CD4-positive, alpha-beta T cell (primary cell): ENCODE measurements at regions not wholly inside any gene's neighbourhood (a gene's known extent, or its start where the extent isn't known, plus 50 kb on each side); places are given as distances from the start of the nearest gene placed in this dataset.
"Not testable (repeated sequence)": the region's sequence is repeated elsewhere in the genome, so short reads cannot be mapped to it uniquely, and the experiment has no call there.

Source experiments
- ATAC-seq: fragments of 200-7000 bp; cut with Tn5 transposase; one replicate; pipeline ENCODE4 v1.10.0; 2022; ENCODE audit warnings: mild to moderate bottlenecking; ENCODE audit not compliant: poor library complexity
- CTCF ChIA-PET: fragments of 350-600 bp; sonication (Branson Sonifier 250); formaldehyde crosslinking; loops from one replicate; lab custom pipeline; 2021; ENCODE audit warnings: antibody characterized with exemption, inconsistent platforms; lab: Charles Lee
- POLR2A ChIA-PET: fragments of 350-600 bp; sonication (Branson Sonifier 250); formaldehyde crosslinking; loops from one replicate; lab custom pipeline; 2021; ENCODE audit warnings: antibody characterized with exemption, inconsistent platforms; lab: Charles Lee
- DNase-seq, 14 experiments: peaks; one replicate each; pipeline ENCODE4 v3.0.0-alpha.2; 2013 to 2020; ENCODE audit warnings: mixed read lengths in 2 of 14
- H3K27ac ChIP-seq, 2 donors: one replicate each; pipeline versions ENCODE4 v1.5.1 to v1.7.0; 2013; ENCODE audit warnings: low read length in 2 of 2, low read depth in 1 of 2, mild to moderate bottlenecking in 1 of 2
- H3K27me3 ChIP-seq, 2 experiments: 1 replicate in 1 of 2; 2 replicates in 1 of 2; pipeline versions ENCODE4 v1.6.1 to v1.7.0; 2013; ENCODE audit warnings: low read length in 2 of 2, control low read depth in 1 of 2, mild to moderate bottlenecking in 1 of 2, moderate library complexity in 1 of 2; ENCODE audit not compliant: insufficient read depth in 2 of 2, control insufficient read depth in 1 of 2
- H3K36me3 ChIP-seq: one replicate; pipeline ENCODE4 v1.6.1; 2013; ENCODE audit warnings: low read length, control low read depth; ENCODE audit not compliant: insufficient read depth
- H3K4me1 ChIP-seq: one replicate; pipeline ENCODE4 v1.6.1; 2013; ENCODE audit warnings: low read length, control low read depth; ENCODE audit not compliant: insufficient read depth
- H3K4me3 ChIP-seq: one replicate; pipeline ENCODE4 v1.5.1; 2013; ENCODE audit warnings: mild to moderate bottlenecking, low read length, moderate library complexity
- H3K9me3 ChIP-seq, 2 experiments: 1 replicate in 1 of 2; 2 replicates in 1 of 2; pipeline versions ENCODE4 v1.6.1 to v1.7.0; 2013; ENCODE audit warnings: low read length in 2 of 2, mild to moderate bottlenecking in 2 of 2, control low read depth in 1 of 2, moderate library complexity in 1 of 2; ENCODE audit not compliant: control insufficient read depth in 1 of 2, insufficient read depth in 1 of 2
- H3K27ac Mint-ChIP-seq: one replicate; pipeline ENCODE4 v1.8.0; 2020; ENCODE audit warnings: mixed read lengths
- H3K27me3 Mint-ChIP-seq: one replicate; pipeline ENCODE4 v1.8.0; 2021; ENCODE audit warnings: mixed read lengths
- H3K36me3 Mint-ChIP-seq: one replicate; pipeline ENCODE4 v1.8.0; 2021; ENCODE audit warnings: low read depth, mixed read lengths
- H3K4me1 Mint-ChIP-seq: one replicate; pipeline ENCODE4 v1.8.0; 2021; ENCODE audit warnings: low read depth, mixed read lengths
- H3K4me3 Mint-ChIP-seq: one replicate; pipeline ENCODE4 v1.8.0; 2020; ENCODE audit warnings: mild to moderate bottlenecking, mixed read lengths
- H3K9me3 Mint-ChIP-seq: one replicate; pipeline ENCODE4 v1.8.0; 2020; ENCODE audit warnings: mixed read lengths
- CTCF ChIP-seq: fragments of 200-600 bp; IDR thresholded peaks from one replicate; pipeline ENCODE4 v1.8.0; 2022; ENCODE audit warnings: antibody characterized with exemption, mild to moderate bottlenecking
- intact Hi-C, 2 experiments: fragments of 100-400 bp; cut with DNase I in 1 of 2; cut with micrococcal nuclease in 1 of 2; formaldehyde crosslinking; loops; one replicate each; pipeline versions ENCODE4 v1.15.1 to v1.9.0; 2023 to 2025; cut with DNase I, micrococcal nuclease

GRCh38 chr11:87712802-87713202, 462.4 kb downstream of the RAB38 start:
- Mint-ChIP-seq H3K36me3 (no peaks in the 10 kb centered on the region), H3K4me3 (no peak overlapping the region), H3K9me3 (peaks cover 7% of the 10 kb centered on the region), H3K27ac (no peak overlapping the region), H3K27me3 (no peaks in the 10 kb centered on the region), H3K4me1 (no peaks in the 10 kb centered on the region)
- ATAC-seq, result no peak
- Histone ChIP-seq H3K36me3 (no peaks in the 10 kb centered on the region), H3K9me3 (peaks cover 0 to 3% of the 10 kb centered on the region in 2 experiments), H3K4me3 (no peak overlapping the region), H3K27ac (no peak overlapping the region), H3K27me3 (no peaks in the 10 kb centered on the region), H3K4me1 (no peaks in the 10 kb centered on the region)
- intact Hi-C loops, result no loop called here
- ChIA-PET POLR2A (no interaction called here), CTCF (no interaction called here)
- no peak for DNase-seq
- TF ChIP-seq CTCF, result no peak

GRCh38 chr11:87712391-87712790, 462.9 kb downstream of the RAB38 start:
- Histone ChIP-seq H3K4me1 (no peaks in the 10 kb centered on the region), H3K27me3 (no peaks in the 10 kb centered on the region), H3K36me3 (no peaks in the 10 kb centered on the region), H3K9me3 (peaks cover 0 to 3% of the 10 kb centered on the region in 2 experiments), H3K27ac (no peak overlapping the region), H3K4me3 (no peak overlapping the region)
- no peaks in the 10 kb centered on the region for H3K27me3 Mint-ChIP-seq
- POLR2A ChIA-PET, result no interaction called here
- CTCF ChIA-PET, result no interaction called here
- no peak for TF ChIP-seq CTCF
- no peak for DNase-seq
- no peaks in the 10 kb centered on the region for H3K4me1 Mint-ChIP-seq
- H3K9me3 Mint-ChIP-seq, result peaks cover 8% of the 10 kb centered on the region
- H3K36me3 Mint-ChIP-seq, result no peaks in the 10 kb centered on the region
- no peak for ATAC-seq
- no peak overlapping the region for H3K27ac Mint-ChIP-seq
- H3K4me3 Mint-ChIP-seq, result no peak overlapping the region
- intact Hi-C loops, result no loop called here

- H3K4me1 ChIP-seq, ATAC-seq, H3K27me3 ChIP-seq, DNase-seq, CTCF ChIA-PET, H3K27ac Mint-ChIP-seq, H3K27ac ChIP-seq, H3K9me3 ChIP-seq, H3K9me3 Mint-ChIP-seq, intact Hi-C loops, H3K36me3 Mint-ChIP-seq, H3K36me3 ChIP-seq, H3K4me1 Mint-ChIP-seq, POLR2A ChIA-PET, H3K4me3 ChIP-seq, H3K27me3 Mint-ChIP-seq, H3K4me3 Mint-ChIP-seq: not testable (repeated sequence)
These were observed 471.7 kb downstream of the RAB38 start for GRCh38 chr11:87703589-87703988.

- H3K27ac ChIP-seq, result no peak overlapping the region
- H3K4me1 ChIP-seq, result no peaks in the 10 kb centered on the region
- H3K36me3 Mint-ChIP-seq, result no peaks in the 10 kb centered on the region
- H3K9me3 ChIP-seq, result peaks cover 0 to 3% of the 10 kb centered on the region in 2 experiments
- H3K4me3 ChIP-seq, result no peak overlapping the region
- no peaks in the 10 kb centered on the region for H3K9me3 Mint-ChIP-seq
- no peaks in the 10 kb centered on the region for H3K4me1 Mint-ChIP-seq
- no peaks in the 10 kb centered on the region for H3K36me3 ChIP-seq
- intact Hi-C loops, result no loop called here
- CTCF ChIA-PET, result no interaction called here
- H3K4me3 Mint-ChIP-seq, result no peak overlapping the region
- TF ChIP-seq CTCF, result no peak
- POLR2A ChIA-PET, result no interaction called here
- H3K27ac Mint-ChIP-seq, result no peak overlapping the region
- DNase-seq, result no peak
- ATAC-seq, result no peak
- H3K27me3 Mint-ChIP-seq, result no peaks in the 10 kb centered on the region
- H3K27me3 ChIP-seq, result no peaks in the 10 kb centered on the region
These were observed 499.2 kb downstream of the RAB38 start for GRCh38 chr11:87675993-87676392.
